Smooth muscle cell (in vitro differentiated cells): ENCODE measurements at regions not wholly inside any gene's neighbourhood (a gene's known extent, or its start where the extent isn't known, plus 50 kb on each side); places are given as distances from the start of the nearest gene placed in this dataset.

Experiments used
- DNase-seq: peaks from one replicate; lab custom pipeline; 2025; ENCODE audit not compliant: unreplicated experiment; lab: John Stamatoyannopoulos, UW
- H2AFZ ChIP-seq: fragments of 200-600 bp; sonication (generic); 2 replicates; pipeline ENCODE4 v1.6.0; 2016; ENCODE audit warnings: antibody characterized with exemption, low read depth, mild to moderate bottlenecking
- H3F3A ChIP-seq: fragments of 200-600 bp; sonication (generic); 2 replicates; pipeline ENCODE4 v1.6.0; 2017; ENCODE audit warnings: antibody characterized with exemption, low read depth
- H3K27ac ChIP-seq: fragments of 200-600 bp; sonication (generic); 2 replicates; pipeline ENCODE4 v1.5.1; 2016; ENCODE audit warnings: low read depth, mild to moderate bottlenecking
- H3K27me3 ChIP-seq: fragments of 200-600 bp; sonication (generic); 2 replicates; pipeline ENCODE4 v1.6.1; 2016; ENCODE audit warnings: low read depth, mild to moderate bottlenecking
- H3K36me3 ChIP-seq: fragments of 200-600 bp; sonication (generic); 2 replicates; pipeline ENCODE4 v1.5.1; 2016; ENCODE audit warnings: low read depth
- H3K4me1 ChIP-seq: fragments of 200-600 bp; sonication (generic); 2 replicates; pipeline ENCODE4 v1.5.1; 2016; ENCODE audit warnings: low read depth
- H3K4me2 ChIP-seq: fragments of 200-600 bp; sonication (generic); 2 replicates; pipeline ENCODE4 v1.6.0; 2016; ENCODE audit warnings: mild to moderate bottlenecking
- H3K4me3 ChIP-seq: fragments of 200-600 bp; sonication (generic); 2 replicates; pipeline ENCODE4 v1.5.1; 2016; ENCODE audit warnings: mild to moderate bottlenecking
- H3K79me2 ChIP-seq: fragments of 200-600 bp; sonication (generic); 2 replicates; pipeline ENCODE4 v1.6.0; 2016; ENCODE audit warnings: low read depth, mild to moderate bottlenecking
- H3K9ac ChIP-seq: fragments of 200-600 bp; sonication (generic); 2 replicates; pipeline ENCODE4 v1.6.0; 2016; ENCODE audit warnings: low read depth
- H3K9me3 ChIP-seq: fragments of 200-600 bp; sonication (generic); replicated peaks from 2 replicates; pipeline ENCODE4 v1.5.1; 2016; ENCODE audit warnings: low read depth
- H4K20me1 ChIP-seq: fragments of 200-600 bp; sonication (generic); 2 replicates; pipeline ENCODE4 v1.6.0; 2016; ENCODE audit warnings: low read depth
- CTCF ChIP-seq: fragments of 200-600 bp; sonication (generic); IDR thresholded peaks from 2 replicates; pipeline ENCODE4 v1.5.1; 2017; ENCODE audit warnings: borderline replicate concordance, mild to moderate bottlenecking, antibody characterized with exemption; ENCODE audit not compliant: insufficient read depth, poor library complexity, severe bottlenecking
- WGBS: methylation state at CpG from one replicate; pipeline ENCODE4 v1.1.7; 2016; ENCODE audit warnings: low lambda C conversion rate; 5-methylcytosine and 5-hydroxymethylcytosine counted together

DNA sequence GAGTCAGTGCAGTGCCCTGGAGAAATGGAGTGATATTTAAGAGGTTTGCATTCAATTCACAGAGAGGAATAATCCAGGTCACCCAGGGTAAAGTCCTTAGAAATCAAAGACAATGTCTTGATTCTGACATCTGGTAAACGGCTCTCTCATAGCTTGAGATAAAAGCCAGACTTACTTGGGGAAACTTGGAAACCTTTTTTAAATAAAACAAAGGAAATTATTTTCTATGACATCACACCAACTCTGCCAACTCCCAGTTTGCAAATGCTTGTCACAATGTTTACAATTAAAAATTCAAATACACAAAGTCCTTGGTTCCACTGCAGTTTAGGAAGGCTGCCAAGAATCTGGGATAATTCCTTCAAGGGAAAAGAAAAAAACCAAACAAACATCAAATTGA is 255.1 kb upstream of the NREP start:
- Histone ChIP-seq H3K27me3 (no peaks in the 10 kb centered on the region), H3K4me1 (no peaks in the 10 kb centered on the region), H2AFZ (no peak overlapping the region), H3K36me3 (no peaks in the 10 kb centered on the region), H3F3A (no peaks in the 10 kb centered on the region), H3K4me3 (no peak overlapping the region), H3K79me2 (no peaks in the 10 kb centered on the region), H3K9ac (no peak overlapping the region), H3K27ac (no peak overlapping the region), H3K9me3 (no peaks in the 10 kb centered on the region), H4K20me1 (no peaks in the 10 kb centered on the region), H3K4me2 (no peak overlapping the region)
- DNase-seq: no peak
- 65% methylated on average over 1 of the region's 1 CpG for WGBS
- TF ChIP-seq CTCF: no peak

- Histone ChIP-seq H3K79me2 (no peaks in the 10 kb centered on the region), H3K36me3 (no peaks in the 10 kb centered on the region), H2AFZ (no peak overlapping the region), H3K9me3 (no peaks in the 10 kb centered on the region), H3F3A (no peaks in the 10 kb centered on the region), H3K4me3 (no peak overlapping the region), H3K4me1 (no peaks in the 10 kb centered on the region), H3K27ac (no peak overlapping the region), H3K27me3 (no peaks in the 10 kb centered on the region), H3K4me2 (no peak overlapping the region), H4K20me1 (no peaks in the 10 kb centered on the region), H3K9ac (no peak overlapping the region)
- DNase-seq: no peak
- WGBS: 89% methylated on average over 3 of the region's 3 CpGs
- no peak for TF ChIP-seq CTCF
Observed at GRCh38 chr5:112010475-112010874, 253.5 kb upstream of the NREP start.

DNA sequence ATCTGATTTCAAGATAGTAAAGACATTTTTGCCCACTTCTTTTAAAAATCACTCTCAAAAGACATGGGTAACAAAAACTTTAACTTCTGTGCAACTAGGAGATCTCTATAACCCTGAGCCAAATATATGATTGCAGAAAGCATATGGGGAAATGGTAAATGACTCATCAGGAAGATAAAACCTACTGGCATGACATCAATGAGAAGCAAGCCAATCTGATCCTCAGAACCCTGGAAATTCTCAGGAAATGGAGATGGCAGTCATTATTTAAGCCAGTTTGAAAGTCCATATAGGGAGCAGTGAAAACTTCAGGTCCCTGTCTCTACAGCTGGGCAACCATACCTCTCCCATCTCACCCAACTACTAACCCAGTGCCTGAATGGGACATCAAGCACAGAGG is 249.7 kb upstream of the NREP start:
- no peak for DNase-seq
- H3K27me3 ChIP-seq: no peaks in the 10 kb centered on the region
- H3K9me3 ChIP-seq: no peaks in the 10 kb centered on the region
- TF ChIP-seq CTCF: no peak
- H4K20me1 ChIP-seq: no peaks in the 10 kb centered on the region
- H3K27ac ChIP-seq: no peak overlapping the region
- no peak overlapping the region for H2AFZ ChIP-seq
- H3K4me3 ChIP-seq: no peak overlapping the region
- no peaks in the 10 kb centered on the region for H3K79me2 ChIP-seq
- no peaks in the 10 kb centered on the region for H3K36me3 ChIP-seq
- no peaks in the 10 kb centered on the region for H3K4me1 ChIP-seq
- H3K9ac ChIP-seq: no peak overlapping the region
- no peak overlapping the region for H3K4me2 ChIP-seq
- no peaks in the 10 kb centered on the region for H3F3A ChIP-seq

- no peak for TF ChIP-seq CTCF
- H3K27me3 ChIP-seq: no peaks in the 10 kb centered on the region
- no peaks in the 10 kb centered on the region for H3F3A ChIP-seq
- no peaks in the 10 kb centered on the region for H3K79me2 ChIP-seq
- H3K27ac ChIP-seq: peak overlapping the region; percentile 80
- peak overlapping the region; percentile 32 for H3K4me2 ChIP-seq
- H4K20me1 ChIP-seq: no peaks in the 10 kb centered on the region
- peak overlapping the region; percentile 23 for H3K9ac ChIP-seq
- no peaks in the 10 kb centered on the region for H3K36me3 ChIP-seq
- DNase-seq: no peak
- no peaks in the 10 kb centered on the region for H3K9me3 ChIP-seq
- peak overlapping the region; percentile 52 for H2AFZ ChIP-seq
- H3K4me1 ChIP-seq: no peaks in the 10 kb centered on the region
- no peak overlapping the region for H3K4me3 ChIP-seq
Observed at GRCh38 chr5:112005623-112005930, 248.6 kb upstream of the NREP start.
